Right renal pelvis (tissue), 4 donors: ENCODE measurements at regions not wholly inside any gene's neighbourhood (a gene's known extent, or its start where the extent isn't known, plus 50 kb on each side); places are given as distances from the start of the nearest gene placed in this dataset.
"Not testable (repeated sequence)": the region's sequence is repeated elsewhere in the genome, so short reads cannot be mapped to it uniquely, and the experiment has no call there.

ENCODE experiments used
- DNase-seq, 4 donors: peaks; one replicate each; pipeline ENCODE4 v3.0.0-alpha.2; 2013; ENCODE audit warnings: low read depth in 4 of 4, low spot score in 3 of 4, missing footprints in 1 of 4

- DNase-seq: no peak
Measured at GRCh38 chr9:13845460-13845859, 468.5 kb downstream of the NFIB start.

- no peak for DNase-seq
Measured at GRCh38 chr9:13841746-13842462, 472.0 kb downstream of the NFIB start.

- DNase-seq: no peak
Measured at GRCh38 chr9:13832446-13832845, 481.5 kb downstream of the NFIB start.

GRCh38 chr9:13823026-13823425 lies 490.9 kb downstream of the NFIB start:
- no peak for DNase-seq

- DNase-seq: no peak
Measured at GRCh38 chr9:13817754-13818278, 496.1 kb downstream of the NFIB start.

GRCh38 chr9:13816837-13817236 lies 497.1 kb downstream of the NFIB start:
- DNase-seq: no peak

- no peak for DNase-seq
Measured at GRCh38 chr9:13814647-13815400, 499.1 kb downstream of the NFIB start.

- no peak for DNase-seq
Measured at GRCh38 chr9:13811876-13812275, 502.1 kb downstream of the NFIB start.

GRCh38 chr9:13810510-13810909 lies 503.4 kb downstream of the NFIB start:
- DNase-seq: no peak

- no peak for DNase-seq
Measured at GRCh38 chr9:13809401-13809800, 504.5 kb downstream of the NFIB start.

- DNase-seq: no peak
Measured at GRCh38 chr9:13807118-13807517, 506.8 kb downstream of the NFIB start.

- no peak for DNase-seq
Measured at GRCh38 chr9:13806714-13807113, 507.2 kb downstream of the NFIB start.

- no peak for DNase-seq
Measured at GRCh38 chr9:13805546-13805945, 508.4 kb downstream of the NFIB start.

- DNase-seq: no peak
Measured at GRCh38 chr9:13804532-13804931, 509.4 kb downstream of the NFIB start.

- no peak for DNase-seq
Measured at GRCh38 chr9:13800776-13801175, 513.2 kb downstream of the NFIB start.

GRCh38 chr9:13797701-13798100 lies 516.2 kb downstream of the NFIB start:
- not testable (repeated sequence) for DNase-seq

GRCh38 chr9:13791816-13792215 lies 512.3 kb upstream of the MPDZ start:
- DNase-seq: no peak

GRCh38 chr9:13790055-13790454 lies 510.6 kb upstream of the MPDZ start:
- DNase-seq: no peak

GRCh38 chr9:13787234-13787833 lies 507.8 kb upstream of the MPDZ start:
- peak; percentile 14 to 28 (median 23) for DNase-seq

GRCh38 chr9:13786711-13787110 lies 507.2 kb upstream of the MPDZ start:
- no peak for DNase-seq

- no peak for DNase-seq
Measured at GRCh38 chr9:13786131-13786530, 506.6 kb upstream of the MPDZ start.

GRCh38 chr9:13779106-13779505 lies 499.6 kb upstream of the MPDZ start:
- no peak for DNase-seq
